ENCODE measurements at regions not wholly inside any gene's neighbourhood (a gene's known extent, or its start where the extent isn't known, plus 50 kb on each side); places are given as distances from the start of the nearest gene placed in this dataset.
A peak's percentile ranks its signal among the peaks of the same experiment; 100 is the strongest.
"Not testable (repeated sequence)": the region's sequence is repeated elsewhere in the genome, so short reads cannot be mapped to it uniquely, and the experiment has no call there.

- H3K27ac ChIP-seq (ENCODE audit: extremely low read length, insufficient read depth, low read length); BruUV-seq (replicated peaks); H3K9me3 ChIP-seq (ENCODE audit: low read length); H3K79me2 ChIP-seq (ENCODE audit: insufficient read depth, low read length); ATAC-seq; H3K4me2 ChIP-seq (ENCODE audit: low read depth, low read length); in situ Hi-C loops (cut with HindIII; ENCODE audit: extremely low pct_ligation_motif_present, low pct_unique_long_range_greater_than_20kb); H4K20me1 ChIP-seq (ENCODE audit: insufficient read depth, low read length); H3K36me3 ChIP-seq (replicated peaks in 1 of 2; ENCODE audit: control insufficient read depth in 1 of 2, insufficient read depth in 2 of 2, low read length in 2 of 2); DNase-seq (ENCODE audit: low spot score); FAIRE-seq; H3K27me3 ChIP-seq (ENCODE audit: control insufficient read depth in 1 of 2, insufficient read depth in 2 of 2, low read length in 2 of 2); intact Hi-C loops (cut with micrococcal nuclease; ENCODE audit: unreplicated experiment); CTCF ChIA-PET (ENCODE audit: low intra/inter-chr PET ratio, low total read pairs); H2AFZ ChIP-seq (ENCODE audit: low read length); POLR2A ChIA-PET; H3K4me3 ChIP-seq (replicated peaks in 1 of 3; ENCODE audit: insufficient read depth in 1 of 3, low read depth in 2 of 3, low read length in 3 of 3); H3K4me1 ChIP-seq (ENCODE audit: insufficient read depth, low read length); H3K9ac ChIP-seq (ENCODE audit: insufficient read depth, low read depth, low read length): not testable (repeated sequence)
- TF ChIP-seq MAFK (conservative IDR thresholded peaks at IDR 0.05 in 1 of 2, IDR thresholded peaks at IDR 0.05 in 1 of 2; ENCODE audit: low read length in 2 of 2) (peak in 1 of 2 experiments; percentile 13; a peak in 1 of 4 replicates), NFE2L2 (IDR thresholded peaks at IDR 0.05; ENCODE audit: low read length) (0 out of 2 replicates have a peak, but pooled peaks have one; percentile 29)
- WGBS (ENCODE audit: low lambda C conversion rate), result 8% methylated on average over 3 of the region's 3 CpGs
Measured at GRCh38 chr7:153765869-153766268, 286.3 kb upstream of the DPP6 start.

DNA sequence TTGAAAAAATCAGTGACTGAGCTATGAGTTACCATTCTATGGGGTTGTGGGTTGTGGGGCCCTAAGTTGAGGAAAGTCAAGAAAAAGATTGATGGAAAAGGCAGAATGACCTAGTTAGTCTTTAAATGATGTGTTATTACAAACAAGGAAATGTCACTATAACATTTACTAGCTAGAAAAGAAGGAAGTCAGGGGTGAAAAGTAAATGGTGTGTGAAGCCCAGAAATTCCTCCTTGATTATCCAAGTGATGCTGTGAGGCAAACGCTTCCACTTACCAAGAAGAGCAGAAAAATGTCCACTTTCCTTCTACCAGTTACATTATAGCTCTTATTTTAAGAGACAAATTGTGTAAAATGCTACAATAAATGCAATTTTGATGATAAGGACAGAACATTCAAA is 285.3 kb upstream of the DPP6 start:
- H3K9ac ChIP-seq (ENCODE audit: insufficient read depth, low read depth, low read length); CTCF ChIA-PET (ENCODE audit: low intra/inter-chr PET ratio, low total read pairs); DNase-seq (ENCODE audit: low spot score); BruUV-seq (replicated peaks); intact Hi-C loops (cut with micrococcal nuclease; ENCODE audit: unreplicated experiment); H3K36me3 ChIP-seq (replicated peaks in 1 of 2; ENCODE audit: control insufficient read depth in 1 of 2, insufficient read depth in 2 of 2, low read length in 2 of 2); H3K9me3 ChIP-seq (ENCODE audit: low read length); ATAC-seq; FAIRE-seq; H3K79me2 ChIP-seq (ENCODE audit: insufficient read depth, low read length); H3K4me1 ChIP-seq (ENCODE audit: insufficient read depth, low read length); H3K27me3 ChIP-seq (ENCODE audit: control insufficient read depth in 1 of 2, insufficient read depth in 2 of 2, low read length in 2 of 2); H3K4me2 ChIP-seq (ENCODE audit: low read depth, low read length); H3K4me3 ChIP-seq (replicated peaks in 1 of 3; ENCODE audit: insufficient read depth in 1 of 3, low read depth in 2 of 3, low read length in 3 of 3); POLR2A ChIA-PET; H3K27ac ChIP-seq (ENCODE audit: extremely low read length, insufficient read depth, low read length); in situ Hi-C loops (cut with HindIII; ENCODE audit: extremely low pct_ligation_motif_present, low pct_unique_long_range_greater_than_20kb); H2AFZ ChIP-seq (ENCODE audit: low read length); H4K20me1 ChIP-seq (ENCODE audit: insufficient read depth, low read length): not testable (repeated sequence)
- WGBS (ENCODE audit: low lambda C conversion rate), result 5% methylated on average over 1 of the region's 1 CpG

- Histone ChIP-seq H3K79me2 (ENCODE audit: insufficient read depth, low read length) (no peaks in the 10 kb centered on the region), H3K4me3 (replicated peaks in 1 of 3; ENCODE audit: insufficient read depth in 1 of 3, low read depth in 2 of 3, low read length in 3 of 3) (no peak overlapping the region), H3K4me2 (ENCODE audit: low read depth, low read length) (no peak overlapping the region), H3K9ac (ENCODE audit: insufficient read depth, low read depth, low read length) (no peak overlapping the region), H3K27ac (ENCODE audit: extremely low read length, insufficient read depth, low read length) (no peak overlapping the region), H3K27me3 (ENCODE audit: control insufficient read depth in 1 of 2, insufficient read depth in 2 of 2, low read length in 2 of 2) (no peaks in the 10 kb centered on the region), H2AFZ (ENCODE audit: low read length) (no peak overlapping the region), H3K4me1 (ENCODE audit: insufficient read depth, low read length) (no peaks in the 10 kb centered on the region), H4K20me1 (ENCODE audit: insufficient read depth, low read length) (no peaks in the 10 kb centered on the region), H3K36me3 (replicated peaks in 1 of 2; ENCODE audit: control insufficient read depth in 1 of 2, insufficient read depth in 2 of 2, low read length in 2 of 2) (no peaks in the 10 kb centered on the region), H3K9me3 (ENCODE audit: low read length) (no peaks in the 10 kb centered on the region)
- intact Hi-C loops (cut with micrococcal nuclease; ENCODE audit: unreplicated experiment), result no loop called here
- ATAC-seq, result no peak
- no peak for FAIRE-seq
- BruUV-seq (replicated peaks), result no TSS peak
- no peak for DNase-seq (ENCODE audit: low spot score)
- ChIA-PET POLR2A (no interaction called here), CTCF (ENCODE audit: low intra/inter-chr PET ratio, low total read pairs) (no interaction called here)
- 8% methylated on average over 3 of the region's 3 CpGs for WGBS (ENCODE audit: low lambda C conversion rate)
- no peak for TF ChIP-seq NFIC (IDR thresholded peaks at IDR 0.05; ENCODE audit: low read length)
- in situ Hi-C loops (cut with HindIII; ENCODE audit: extremely low pct_ligation_motif_present, low pct_unique_long_range_greater_than_20kb), result no loop called here
Measured at GRCh38 chr7:153772966-153773365, 279.2 kb upstream of the DPP6 start.

GRCh38 chr7:153776940-153777339 is 275.3 kb upstream of the DPP6 start:
- FAIRE-seq; H4K20me1 ChIP-seq (ENCODE audit: insufficient read depth, low read length); POLR2A ChIA-PET; H3K4me1 ChIP-seq (ENCODE audit: insufficient read depth, low read length); H3K4me2 ChIP-seq (ENCODE audit: low read depth, low read length); CTCF ChIA-PET (ENCODE audit: low intra/inter-chr PET ratio, low total read pairs); H2AFZ ChIP-seq (ENCODE audit: low read length); intact Hi-C loops (cut with micrococcal nuclease; ENCODE audit: unreplicated experiment); H3K27ac ChIP-seq (ENCODE audit: extremely low read length, insufficient read depth, low read length); H3K27me3 ChIP-seq (ENCODE audit: control insufficient read depth in 1 of 2, insufficient read depth in 2 of 2, low read length in 2 of 2); H3K4me3 ChIP-seq (replicated peaks in 1 of 3; ENCODE audit: insufficient read depth in 1 of 3, low read depth in 2 of 3, low read length in 3 of 3); in situ Hi-C loops (cut with HindIII; ENCODE audit: extremely low pct_ligation_motif_present, low pct_unique_long_range_greater_than_20kb); H3K9me3 ChIP-seq (ENCODE audit: low read length); H3K36me3 ChIP-seq (replicated peaks in 1 of 2; ENCODE audit: control insufficient read depth in 1 of 2, insufficient read depth in 2 of 2, low read length in 2 of 2); DNase-seq (ENCODE audit: low spot score); H3K9ac ChIP-seq (ENCODE audit: insufficient read depth, low read depth, low read length); H3K79me2 ChIP-seq (ENCODE audit: insufficient read depth, low read length); ATAC-seq; BruUV-seq (replicated peaks): not testable (repeated sequence)
